Putamen (tissue), 1 donor: ENCODE measurements at regions not wholly inside any gene's neighbourhood (a gene's known extent, or its start where the extent isn't known, plus 50 kb on each side); places are given as distances from the start of the nearest gene placed in this dataset.
A peak's percentile ranks its signal among the peaks of the same experiment; 100 is the strongest.
"Not testable (repeated sequence)": the region's sequence is repeated elsewhere in the genome, so short reads cannot be mapped to it uniquely, and the experiment has no call there.

Experiments
- DNase-seq: peaks from one replicate; pipeline ENCODE4 v3.0.0-alpha.2; 2016; ENCODE audit warnings: low spot score

DNA sequence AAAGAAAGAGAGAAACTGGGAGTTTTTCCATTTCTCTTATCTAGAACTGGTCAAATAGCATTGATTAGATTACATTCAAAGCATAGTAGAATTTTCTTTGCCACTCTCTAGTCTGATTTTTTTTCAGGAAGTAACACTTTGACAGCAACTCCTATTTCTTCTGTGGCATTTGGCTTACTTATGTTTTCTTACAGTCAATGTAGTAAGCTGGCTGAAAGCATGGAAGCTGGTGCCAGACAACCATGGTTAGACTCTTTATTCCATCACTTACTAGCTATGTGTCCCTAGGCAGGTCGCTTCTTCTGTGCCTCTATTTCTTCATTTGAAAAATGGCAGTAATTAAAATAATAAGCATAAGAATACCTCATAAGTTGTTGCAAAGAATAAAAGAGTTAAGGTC lies 54.2 kb upstream of the OPRM1 start:
- no peak for DNase-seq

DNA sequence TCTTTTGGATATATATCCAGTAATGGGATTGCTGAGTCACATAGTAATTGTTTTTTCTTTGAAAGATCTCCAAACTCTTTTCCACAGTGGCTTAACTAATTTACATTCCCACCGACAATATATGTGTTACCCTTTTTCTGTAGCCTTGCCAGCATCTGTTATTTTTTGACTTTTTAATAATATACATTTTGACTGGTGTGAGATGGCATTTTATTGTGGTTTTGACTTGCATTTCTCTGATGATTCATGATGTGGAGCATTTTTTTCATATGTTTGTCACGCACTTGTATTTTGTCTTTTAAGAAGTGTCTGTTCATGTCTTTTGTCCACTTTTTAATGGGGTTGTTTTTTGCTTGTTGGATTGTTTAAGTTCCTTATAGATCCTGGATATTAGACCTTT lies 58.9 kb upstream of the OPRM1 start:
- DNase-seq = no peak

DNA sequence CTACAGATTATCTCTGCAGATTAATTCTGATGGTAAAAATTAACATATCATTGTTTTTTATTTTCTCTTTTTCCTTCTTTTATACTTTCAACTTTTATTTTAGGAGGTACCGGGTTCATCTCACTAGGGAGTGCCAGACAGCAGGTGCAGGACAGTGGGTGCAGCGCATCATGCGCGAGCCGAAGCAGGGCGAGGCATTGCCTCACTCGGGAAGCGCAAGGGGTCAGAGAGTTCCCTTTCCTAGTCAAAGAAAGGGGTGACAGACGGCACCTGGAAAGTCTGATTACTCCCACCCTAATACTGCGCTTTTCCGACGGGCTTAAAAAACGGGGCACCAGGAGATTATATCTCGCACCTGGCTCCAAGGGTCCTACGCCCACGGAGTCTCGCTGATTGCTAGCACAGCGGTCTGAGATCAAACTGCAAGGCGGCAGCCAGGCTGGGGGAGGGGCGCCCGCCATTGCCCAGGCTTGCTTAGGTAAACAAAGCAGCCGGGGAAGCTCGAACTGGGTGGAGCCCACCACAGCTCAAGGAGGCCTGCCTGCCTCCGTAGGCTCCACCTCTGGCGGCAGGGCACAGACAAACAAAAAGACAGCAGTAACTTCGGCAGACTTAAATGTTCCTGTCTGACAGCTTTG lies 60.0 kb upstream of the OPRM1 start:
- not testable (repeated sequence) for DNase-seq

DNA sequence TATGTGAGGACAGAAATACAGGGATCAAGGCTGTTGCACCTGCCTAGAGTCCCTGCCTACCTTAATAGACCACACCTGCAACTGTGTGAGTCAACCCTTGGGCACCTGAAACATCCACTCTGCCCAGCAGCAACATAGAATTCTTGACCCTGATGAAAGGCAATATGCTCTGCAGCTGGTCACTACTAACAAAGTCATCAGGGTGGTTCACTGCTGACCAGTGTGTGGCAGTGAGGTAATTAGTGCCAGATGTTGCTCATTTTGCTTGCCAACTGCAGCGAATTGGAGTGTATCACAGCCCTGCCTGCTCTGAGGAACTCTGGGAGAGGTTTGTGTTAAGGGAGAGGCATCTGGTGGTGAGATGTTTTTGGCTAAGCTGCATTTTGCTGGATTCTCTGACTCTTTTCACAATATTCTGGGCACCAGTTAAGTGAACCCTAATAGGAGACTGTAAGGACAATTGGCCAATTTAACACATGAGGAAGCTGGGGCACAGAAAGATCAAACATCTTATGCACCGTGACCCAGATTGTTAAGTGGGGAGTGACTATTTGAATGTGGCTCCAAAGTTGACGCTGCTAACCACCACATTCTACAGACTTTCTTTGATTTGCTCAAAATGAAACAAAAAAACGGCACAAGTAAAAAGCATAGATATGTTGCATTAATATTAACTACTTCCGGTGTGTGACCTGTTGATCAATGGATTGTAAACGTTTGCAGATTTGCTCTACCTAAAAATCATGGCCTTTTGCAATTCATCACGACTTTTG lies 61.9 kb upstream of the OPRM1 start:
- no peak for DNase-seq

DNA sequence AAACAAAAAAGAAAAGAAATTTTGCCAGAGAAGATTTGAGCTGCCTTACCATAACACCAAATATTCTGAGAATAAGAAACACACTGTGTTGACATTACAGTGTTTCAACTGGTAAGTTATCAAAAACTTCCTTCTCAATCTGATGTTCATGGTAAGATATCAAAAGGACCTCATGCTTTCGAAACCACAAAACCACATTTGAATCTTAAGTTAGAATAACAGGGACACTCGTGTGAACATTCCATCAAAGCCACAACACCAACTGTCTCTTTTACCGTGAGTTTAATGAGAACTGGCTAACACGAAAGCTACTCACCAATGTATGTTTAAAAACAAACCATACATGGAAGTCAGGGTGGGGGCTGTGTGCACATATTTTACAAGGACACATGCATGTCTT lies 73.0 kb upstream of the OPRM1 start:
- DNase-seq = no peak

DNA sequence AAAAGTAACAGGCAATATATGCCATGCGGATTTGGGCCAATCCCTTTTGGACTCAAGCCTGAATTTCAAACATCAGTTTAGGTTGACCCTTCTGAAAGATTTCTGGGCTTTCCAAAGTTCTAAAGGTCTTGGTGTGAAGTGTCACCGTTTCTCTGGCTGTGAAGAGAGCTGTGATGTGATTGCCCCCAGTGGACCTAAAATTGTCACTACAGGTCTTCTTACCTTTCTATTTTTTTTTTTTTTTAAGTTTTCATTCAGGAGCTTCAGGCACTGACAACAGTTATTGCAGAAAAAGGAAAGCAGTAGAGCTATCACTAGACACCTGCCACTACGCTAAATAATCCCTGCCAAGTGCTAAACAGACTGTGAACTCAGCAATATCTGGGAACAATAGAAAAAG lies 75.7 kb upstream of the OPRM1 start:
- DNase-seq = no peak

DNA sequence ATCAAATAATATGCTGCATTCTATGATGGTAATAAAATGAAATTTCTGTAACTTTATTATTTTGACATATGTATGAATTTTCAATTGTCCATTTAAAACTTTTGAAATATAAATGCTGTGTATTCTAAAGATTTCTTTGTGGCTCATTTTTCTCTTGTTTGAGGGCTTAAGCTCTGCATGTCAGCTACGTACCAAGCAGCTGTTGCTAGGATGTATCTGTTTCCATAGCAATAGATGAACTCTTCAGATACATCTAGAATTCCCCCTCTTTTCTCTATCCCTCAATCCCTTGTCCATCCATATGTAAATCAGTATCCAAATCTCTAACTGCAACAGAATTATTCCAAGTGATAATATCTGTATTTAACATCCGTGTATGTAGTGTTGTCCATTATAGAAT lies 76.5 kb upstream of the OPRM1 start:
- no peak for DNase-seq

- DNase-seq = no peak
Observed at GRCh38 chr6:153960741-153961140, 78.3 kb upstream of the OPRM1 start.

DNA sequence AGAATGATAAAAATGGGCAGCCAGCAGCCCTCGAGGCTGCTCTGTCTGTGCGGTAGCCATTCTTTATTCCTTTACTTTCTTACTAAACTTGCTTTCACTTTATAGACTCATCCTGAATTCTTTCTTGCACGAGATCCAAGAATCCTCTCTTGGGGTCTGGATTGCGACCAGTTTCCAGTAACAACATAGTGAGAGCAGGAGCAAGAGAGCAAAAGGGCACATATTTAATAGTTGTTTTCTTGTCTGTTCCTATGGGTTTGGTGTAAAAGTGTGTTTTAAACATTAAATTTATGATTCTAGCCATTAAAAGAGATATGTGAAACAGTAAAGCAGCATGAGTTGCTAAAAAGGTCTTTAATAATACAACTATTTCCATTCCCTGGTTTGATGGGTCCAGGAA lies 78.8 kb upstream of the OPRM1 start:
- no peak for DNase-seq

DNA sequence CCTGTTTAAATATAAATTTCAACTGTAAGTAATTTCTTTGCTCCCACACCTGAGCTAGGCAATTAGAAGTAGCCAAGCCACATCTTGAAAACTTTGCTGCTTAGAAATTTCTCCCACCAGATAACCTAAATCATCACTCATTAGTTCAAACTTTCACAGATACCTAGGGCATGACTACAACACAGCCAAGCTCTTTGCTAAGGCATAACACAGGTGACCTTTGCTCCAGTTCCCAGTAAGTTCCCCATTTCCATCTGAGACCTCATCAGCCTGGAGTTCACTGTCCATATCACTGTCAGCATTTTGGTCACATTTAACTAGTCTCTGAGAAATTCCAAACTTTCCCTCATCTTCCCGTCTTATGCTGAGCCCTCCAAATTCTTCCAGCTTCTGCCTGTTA lies 79.8 kb upstream of the OPRM1 start:
- DNase-seq = no peak

DNA sequence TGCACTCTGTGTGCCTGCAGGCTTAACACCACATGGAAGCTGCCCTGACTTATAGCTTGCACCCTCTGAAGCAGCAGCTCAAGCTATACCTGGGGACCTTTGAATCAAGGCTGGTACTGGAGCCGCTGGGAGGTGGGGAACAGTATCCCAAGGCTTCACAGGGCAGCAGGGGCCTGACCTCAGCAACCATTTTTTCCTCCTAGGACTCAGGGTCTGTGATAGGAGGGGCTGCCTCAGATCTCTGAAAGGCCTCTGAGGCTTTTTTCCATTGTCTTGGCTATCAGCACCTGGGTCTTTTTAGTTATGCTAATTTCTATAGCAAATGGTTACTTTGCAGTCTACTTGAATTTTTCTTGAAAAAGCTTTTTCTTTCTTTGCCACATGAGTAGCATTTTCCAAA lies 80.2 kb upstream of the OPRM1 start:
- no peak for DNase-seq

DNA sequence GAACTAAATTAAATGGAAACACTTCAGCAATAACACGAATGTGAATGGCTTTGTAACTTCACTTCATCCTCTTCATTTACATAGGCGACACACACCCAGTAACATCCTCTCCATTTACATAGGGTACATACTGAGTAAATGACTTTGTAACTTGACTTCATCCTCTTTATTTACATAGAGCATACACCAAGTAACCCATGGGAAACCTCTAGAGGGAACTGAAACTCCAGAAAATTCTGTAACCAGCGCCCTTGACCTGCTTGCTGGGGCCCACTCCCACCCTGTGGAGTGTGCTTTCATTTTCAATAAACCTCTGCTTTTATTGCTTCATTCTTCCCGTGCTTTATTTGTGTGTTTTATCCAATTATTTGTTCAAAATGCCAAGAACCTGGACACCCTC lies 81.6 kb upstream of the OPRM1 start:
- DNase-seq = no peak

- peak; percentile 2 for DNase-seq
Observed at GRCh38 chr6:153956808-153957207, 82.2 kb upstream of the OPRM1 start.

DNA sequence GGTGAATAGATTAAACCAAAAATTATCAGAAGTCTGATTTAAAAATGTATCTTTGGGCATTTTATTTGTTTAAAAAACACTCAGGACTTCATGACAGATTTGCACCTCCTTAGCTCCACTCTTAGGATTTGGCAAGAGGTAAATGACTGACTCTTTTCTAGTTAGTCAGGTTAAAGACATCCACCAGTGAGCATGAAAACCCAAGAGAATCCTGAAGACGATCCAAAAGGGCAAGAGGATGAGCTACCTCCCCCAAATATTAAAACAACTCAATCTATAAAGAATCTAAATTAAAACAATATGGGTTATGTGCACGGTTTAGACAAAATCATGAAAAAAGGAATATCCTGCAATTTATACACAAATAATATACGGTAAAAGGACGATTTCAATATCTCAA lies 89.4 kb upstream of the OPRM1 start:
- no peak for DNase-seq

- no peak for DNase-seq
Observed at GRCh38 chr6:153947808-153948447, 91.1 kb upstream of the OPRM1 start.

DNA sequence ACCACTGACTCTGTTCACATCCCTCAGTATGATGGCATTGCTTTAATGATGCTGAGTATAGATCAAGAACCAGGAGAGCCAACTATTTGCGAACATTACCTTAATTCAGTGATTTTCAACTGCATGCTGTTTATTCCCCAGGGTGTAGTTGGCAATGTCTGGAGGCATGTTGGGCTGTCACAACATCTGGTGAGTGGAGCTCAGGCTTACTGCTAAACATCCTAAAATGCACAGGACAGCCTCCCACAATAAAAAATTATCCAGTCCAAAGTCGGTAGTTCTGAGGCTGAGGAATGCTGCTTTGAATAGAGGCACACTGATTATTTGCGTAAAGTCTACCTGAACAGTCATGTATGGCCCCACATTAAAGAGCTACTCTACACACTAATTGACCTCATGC lies 94.8 kb upstream of the OPRM1 start:
- no peak for DNase-seq

GRCh38 chr6:153942361-153942760 lies 96.7 kb upstream of the OPRM1 start:
- no peak for DNase-seq

GRCh38 chr6:153941768-153942167 lies 97.3 kb upstream of the OPRM1 start:
- no peak for DNase-seq

- DNase-seq = no peak
Observed at GRCh38 chr6:153938876-153939275, 100.2 kb upstream of the OPRM1 start.

DNA sequence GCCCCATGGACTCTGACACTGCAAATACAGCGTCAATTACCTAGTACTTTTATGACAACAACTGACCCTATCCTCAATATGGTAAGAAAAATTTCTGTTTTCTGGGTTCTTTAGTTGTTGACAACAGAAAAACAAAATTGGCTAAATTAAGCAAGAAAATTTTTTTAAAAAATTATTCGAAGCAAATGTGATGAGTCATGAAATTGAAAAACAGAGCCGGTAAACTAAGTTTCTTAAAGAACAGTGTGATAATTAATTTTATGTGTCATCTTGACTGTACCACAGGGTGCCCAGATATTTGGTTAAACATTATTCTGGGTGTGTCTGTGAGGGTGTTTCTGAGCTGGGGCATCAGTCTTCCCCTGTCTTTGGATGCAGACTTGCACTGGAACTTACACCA lies 107.6 kb upstream of the OPRM1 start:
- DNase-seq = no peak

DNA sequence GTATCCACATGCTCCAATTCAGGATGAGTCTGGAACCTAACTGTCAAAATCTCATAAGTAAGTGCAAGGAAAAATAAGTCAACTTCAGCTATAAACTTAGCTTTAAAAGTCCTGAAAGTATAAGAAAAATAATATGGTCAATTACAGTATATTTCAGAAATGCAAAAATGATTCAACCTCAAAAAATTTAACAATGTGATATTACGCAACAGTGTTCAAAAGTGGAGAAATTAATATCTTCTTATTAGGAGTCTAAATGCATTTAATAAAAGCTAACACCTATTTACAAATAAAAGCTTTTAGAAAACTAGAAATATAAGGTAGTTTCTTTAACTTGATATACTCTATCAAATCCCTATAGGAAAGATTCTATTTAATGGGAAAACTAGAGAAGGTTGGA lies 111.2 kb upstream of the OPRM1 start:
- DNase-seq = no peak

DNA sequence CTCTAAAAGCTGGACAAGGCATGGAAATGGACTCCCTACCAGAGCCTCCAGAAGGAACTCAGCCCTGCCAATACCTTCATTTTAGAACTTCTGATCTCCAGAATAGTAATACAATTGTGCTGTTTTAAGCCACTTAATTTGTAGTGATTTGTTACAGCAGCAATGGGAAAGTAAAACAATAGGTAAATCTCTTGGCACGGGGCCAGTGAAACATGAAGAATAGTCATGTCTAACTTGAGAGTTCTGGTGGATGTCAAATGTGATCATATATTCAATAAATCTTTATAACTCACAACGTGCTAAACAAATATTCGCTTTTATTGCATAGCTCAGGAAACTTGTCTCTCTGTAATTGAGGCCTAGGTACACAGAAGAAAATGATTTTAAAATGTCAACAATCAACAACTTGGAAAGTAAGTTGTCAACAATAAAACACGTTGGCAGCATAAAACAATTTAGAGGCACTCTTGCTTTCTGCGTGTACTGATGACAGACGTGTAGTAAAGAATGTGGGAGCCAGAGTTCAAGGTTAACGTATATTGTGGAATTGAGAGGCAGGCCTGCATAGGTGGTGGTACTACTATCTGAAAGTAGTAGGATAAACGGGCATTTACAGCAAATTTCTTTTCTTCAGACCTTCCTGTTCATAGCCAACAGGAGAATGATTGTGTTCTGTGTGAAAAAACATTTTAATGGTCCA lies 140.5 kb upstream of the OPRM1 start:
- no peak for DNase-seq

DNA sequence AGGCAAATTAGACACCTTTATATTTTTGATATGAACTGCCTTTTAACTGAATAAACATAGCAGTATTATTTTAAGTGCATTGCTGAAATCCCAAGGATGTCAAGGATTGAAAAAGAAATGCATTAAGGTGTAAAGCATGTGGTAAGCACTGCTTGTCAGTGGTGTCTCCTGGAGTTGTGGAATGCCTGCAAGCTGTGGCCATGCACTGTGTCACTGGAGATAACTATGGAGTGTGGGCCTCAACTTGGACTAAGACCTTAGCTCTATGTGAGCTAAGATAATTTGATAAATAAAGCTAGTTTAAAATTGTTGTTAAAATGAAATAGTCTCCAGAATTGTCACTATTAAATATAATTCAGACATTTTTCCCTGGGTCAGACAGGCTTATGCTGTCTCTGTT lies 156.6 kb upstream of the OPRM1 start:
- DNase-seq = no peak
